Mesothelial cell of epicardium (in vitro differentiated cells): ENCODE measurements at regions not wholly inside any gene's neighbourhood (a gene's known extent, or its start where the extent isn't known, plus 50 kb on each side); places are given as distances from the start of the nearest gene placed in this dataset.

Source experiments
- DNase-seq, 2 experiments: peaks; one replicate each; pipeline ENCODE4 v3.0.0; 2021; ENCODE audit warnings: low spot score in 2 of 2; ENCODE audit not compliant: unreplicated experiment in 2 of 2
- H3K27ac Mint-ChIP-seq: 2 replicates; pipeline ENCODE4 v1.8.0; 2021; ENCODE audit warnings: mixed read lengths
- H3K27me3 Mint-ChIP-seq: 2 replicates; pipeline ENCODE4 v1.8.0; 2021; ENCODE audit warnings: low read depth, mixed read lengths
- H3K36me3 Mint-ChIP-seq: 2 replicates; pipeline ENCODE4 v1.8.0; 2021; ENCODE audit warnings: mixed read lengths
- H3K4me1 Mint-ChIP-seq: 2 replicates; pipeline ENCODE4 v1.8.0; 2021; ENCODE audit warnings: mixed read lengths
- H3K4me3 Mint-ChIP-seq: 2 replicates; pipeline ENCODE4 v1.8.0; 2021; ENCODE audit warnings: mild to moderate bottlenecking, moderate library complexity, mixed read lengths
- H3K9me3 Mint-ChIP-seq: 2 replicates; pipeline ENCODE4 v1.8.0; 2021; ENCODE audit warnings: mixed read lengths
- TF ChIP-seq, protein P1 (sequence below): fragments of 200-600 bp; sonication (generic); IDR thresholded peaks from one replicate; pipeline ENCODE4 v1.5.0; 2021; ENCODE audit warnings: antibody characterized with exemption; ENCODE audit not compliant: unreplicated experiment

DNA sequence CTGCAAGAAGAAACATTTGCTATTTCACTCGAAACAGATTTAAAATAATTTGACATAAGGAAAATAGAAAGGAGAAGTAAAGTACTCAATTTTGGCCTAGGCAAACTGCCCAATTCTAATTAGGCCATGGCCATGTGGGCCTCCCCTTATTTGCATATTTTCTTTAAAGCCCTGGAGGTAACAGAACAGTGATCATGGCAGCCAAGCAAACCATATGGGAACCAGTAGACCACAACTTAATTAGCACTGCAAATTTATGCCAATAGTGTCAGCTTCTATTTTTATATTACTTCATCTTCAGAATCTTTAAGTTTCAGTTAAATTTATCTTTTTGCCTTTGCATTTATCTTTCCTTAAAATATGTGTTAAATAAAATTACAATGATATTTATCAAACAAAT is 63.3 kb upstream of the THSD7A start:
- no peak overlapping the region for H3K27ac Mint-ChIP-seq

GRCh38 chr7:11896663-11897062 is 64.7 kb upstream of the THSD7A start:
- Mint-ChIP-seq H3K4me1 (peaks cover 20% of the 10 kb centered on the region), H3K9me3 (peaks cover 9% of the 10 kb centered on the region), H3K27ac (no peak overlapping the region), H3K27me3 (no peaks in the 10 kb centered on the region), H3K4me3 (no peak overlapping the region), H3K36me3 (peaks cover 5% of the 10 kb centered on the region)
- DNase-seq: no peak
- TF ChIP-seq, protein P1, sequence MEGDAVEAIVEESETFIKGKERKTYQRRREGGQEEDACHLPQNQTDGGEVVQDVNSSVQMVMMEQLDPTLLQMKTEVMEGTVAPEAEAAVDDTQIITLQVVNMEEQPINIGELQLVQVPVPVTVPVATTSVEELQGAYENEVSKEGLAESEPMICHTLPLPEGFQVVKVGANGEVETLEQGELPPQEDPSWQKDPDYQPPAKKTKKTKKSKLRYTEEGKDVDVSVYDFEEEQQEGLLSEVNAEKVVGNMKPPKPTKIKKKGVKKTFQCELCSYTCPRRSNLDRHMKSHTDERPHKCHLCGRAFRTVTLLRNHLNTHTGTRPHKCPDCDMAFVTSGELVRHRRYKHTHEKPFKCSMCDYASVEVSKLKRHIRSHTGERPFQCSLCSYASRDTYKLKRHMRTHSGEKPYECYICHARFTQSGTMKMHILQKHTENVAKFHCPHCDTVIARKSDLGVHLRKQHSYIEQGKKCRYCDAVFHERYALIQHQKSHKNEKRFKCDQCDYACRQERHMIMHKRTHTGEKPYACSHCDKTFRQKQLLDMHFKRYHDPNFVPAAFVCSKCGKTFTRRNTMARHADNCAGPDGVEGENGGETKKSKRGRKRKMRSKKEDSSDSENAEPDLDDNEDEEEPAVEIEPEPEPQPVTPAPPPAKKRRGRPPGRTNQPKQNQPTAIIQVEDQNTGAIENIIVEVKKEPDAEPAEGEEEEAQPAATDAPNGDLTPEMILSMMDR: no peak

More for the DNA sequence above, 63.3 kb upstream of the THSD7A start:
- TF ChIP-seq, protein P1: no peak
- Mint-ChIP-seq H3K36me3 (no peaks in the 10 kb centered on the region), H3K9me3 (peaks cover 5% of the 10 kb centered on the region), H3K4me3 (no peak overlapping the region), H3K27me3 (no peaks in the 10 kb centered on the region), H3K4me1 (peaks cover 20% of the 10 kb centered on the region)
- DNase-seq: no peak

- TF ChIP-seq, protein P1: no peak
- no peak overlapping the region for H3K27ac Mint-ChIP-seq
- DNase-seq: no peak
- peaks cover 20% of the 10 kb centered on the region for H3K4me1 Mint-ChIP-seq
- H3K9me3 Mint-ChIP-seq: peaks cover 27% of the 10 kb centered on the region
- peaks cover 14% of the 10 kb centered on the region for H3K36me3 Mint-ChIP-seq
- no peak overlapping the region for H3K4me3 Mint-ChIP-seq
- no peaks in the 10 kb centered on the region for H3K27me3 Mint-ChIP-seq
Observed at GRCh38 chr7:11899247-11899646, 67.2 kb upstream of the THSD7A start.

DNA sequence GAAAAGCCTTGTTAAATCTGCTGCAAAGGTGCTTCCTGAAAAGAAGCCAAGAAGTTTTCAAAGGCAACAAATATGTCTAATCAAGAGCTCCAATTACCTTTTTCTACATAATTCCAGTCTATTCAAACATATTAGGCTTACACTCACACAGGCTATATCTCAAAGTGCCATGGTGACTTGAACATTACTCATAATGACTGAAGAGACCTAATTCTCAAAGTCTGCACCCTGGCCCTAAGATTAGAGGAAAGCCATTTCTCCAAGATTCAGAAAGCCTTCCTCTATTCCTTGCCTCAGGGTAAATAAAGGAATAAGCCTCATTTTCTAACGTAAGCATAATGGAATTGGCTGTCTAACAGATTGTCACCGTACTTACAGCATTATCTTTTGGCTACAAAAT is 78.3 kb upstream of the THSD7A start:
- H3K27ac Mint-ChIP-seq: no peak overlapping the region
- TF ChIP-seq, protein P1: no peak
- H3K4me1 Mint-ChIP-seq: peaks cover 12% of the 10 kb centered on the region
- DNase-seq: no peak
- no peaks in the 10 kb centered on the region for H3K27me3 Mint-ChIP-seq
- H3K36me3 Mint-ChIP-seq: no peaks in the 10 kb centered on the region
- H3K9me3 Mint-ChIP-seq: peaks cover 1% of the 10 kb centered on the region
- no peak overlapping the region for H3K4me3 Mint-ChIP-seq

DNA sequence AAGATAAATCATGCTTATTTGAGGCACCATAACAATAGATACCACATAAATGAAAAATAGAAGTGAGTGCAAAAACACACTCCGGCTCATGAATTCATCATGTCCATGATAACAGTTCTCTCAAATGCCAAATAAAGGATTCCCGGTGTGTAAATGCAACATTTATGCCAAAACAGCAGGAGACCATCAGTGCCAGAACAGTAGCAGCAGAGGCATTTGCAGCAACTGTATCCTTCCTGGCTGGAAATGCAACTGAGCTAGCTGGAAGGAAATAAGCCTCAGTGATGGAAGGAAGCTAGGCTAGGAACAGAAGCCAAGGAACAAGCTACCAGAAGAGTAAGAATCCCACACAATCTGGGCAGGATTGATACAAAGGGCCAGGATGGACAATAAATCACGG is 79.9 kb upstream of the THSD7A start:
- H3K9me3 Mint-ChIP-seq: peaks cover 6% of the 10 kb centered on the region
- no peaks in the 10 kb centered on the region for H3K27me3 Mint-ChIP-seq
- H3K4me3 Mint-ChIP-seq: no peak overlapping the region
- TF ChIP-seq, protein P1: no peak
- no peak overlapping the region for H3K27ac Mint-ChIP-seq
- no peak for DNase-seq
- peaks cover 12% of the 10 kb centered on the region for H3K4me1 Mint-ChIP-seq
- no peaks in the 10 kb centered on the region for H3K36me3 Mint-ChIP-seq

DNA sequence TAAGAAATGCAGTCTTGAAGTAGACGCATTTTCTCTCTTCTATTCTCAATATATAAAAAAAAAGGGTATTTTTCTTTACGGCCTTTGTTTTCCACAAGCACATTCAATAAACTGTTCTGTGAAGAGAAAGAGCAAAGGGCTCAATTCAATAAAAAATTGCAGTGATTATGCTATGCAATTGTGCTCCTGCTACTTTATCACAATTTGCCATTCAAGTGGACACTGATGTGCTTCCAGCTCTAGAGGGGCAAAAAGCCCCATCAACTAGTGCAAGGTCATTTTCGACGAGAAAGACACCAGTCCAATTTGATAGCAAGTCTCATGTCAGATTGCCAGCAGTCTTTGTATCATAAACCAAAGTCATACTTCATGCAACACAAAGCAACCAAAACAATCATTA is 82.6 kb upstream of the THSD7A start:
- H3K4me1 Mint-ChIP-seq: peaks cover 12% of the 10 kb centered on the region
- H3K27me3 Mint-ChIP-seq: no peaks in the 10 kb centered on the region
- H3K4me3 Mint-ChIP-seq: no peak overlapping the region
- H3K9me3 Mint-ChIP-seq: peaks cover 24% of the 10 kb centered on the region
- no peaks in the 10 kb centered on the region for H3K36me3 Mint-ChIP-seq
- TF ChIP-seq, protein P1: no peak
- no peak for DNase-seq
- no peak overlapping the region for H3K27ac Mint-ChIP-seq
